Body of pancreas (tissue), 4 donors: ENCODE measurements at regions not wholly inside any gene's neighbourhood (a gene's known extent, or its start where the extent isn't known, plus 50 kb on each side); places are given as distances from the start of the nearest gene placed in this dataset.
A peak's percentile ranks its signal among the peaks of the same experiment; 100 is the strongest.

Experiments
- ATAC-seq: fragments of 150-250 bp; one replicate; pipeline ENCODE4 v1.9.1; 2016
- DNase-seq, 4 donors: peaks; one replicate each; pipeline ENCODE4 v3.0.0-alpha.2; 2019
- H3K27ac ChIP-seq, 4 donors: fragments of 200-600 bp; sonication (generic); 1 replicate in 3 of 4; 2 replicates in 1 of 4; pipeline versions ENCODE4 v1.5.1 to v1.6.1; 2016 to 2019; ENCODE audit warnings: mild to moderate bottlenecking in 1 of 4, mixed read lengths in 1 of 4, moderate library complexity in 1 of 4
- H3K27me3 ChIP-seq, 2 donors: fragments of 200-600 bp; sonication (generic); one replicate each; pipeline ENCODE4 v1.6.0; 2016; ENCODE audit warnings: mild to moderate bottlenecking in 1 of 2
- H3K36me3 ChIP-seq, 2 donors: fragments of 200-600 bp; sonication (generic); replicated peaks in 1 of 2; 2 replicates each; pipeline ENCODE4 v1.5.1; 2016; ENCODE audit warnings: low read depth in 2 of 2; ENCODE audit not compliant: insufficient read depth in 1 of 2
- H3K4me1 ChIP-seq: fragments of 200-600 bp; sonication (generic); one replicate; pipeline ENCODE4 v1.6.0; 2016
- H3K4me3 ChIP-seq, 2 donors: fragments of 200-600 bp; sonication (generic); 1 replicate in 1 of 2; 2 replicates in 1 of 2; pipeline ENCODE4 v1.5.1; 2016 to 2019
- H3K9me3 ChIP-seq, 3 donors: fragments of 200-600 bp; sonication (generic); 1 replicate in 2 of 3; 2 replicates in 1 of 3; pipeline ENCODE4 v1.5.1; 2016
- CTCF ChIP-seq, 7 experiments: fragments of 450-650 bp in 4 of 7; fragments of 200-600 bp in 3 of 7; sonication (generic) in 3 of 7; IDR thresholded peaks; one replicate each; pipeline ENCODE4 v1.5.1; 2016 to 2019; ENCODE audit warnings: antibody characterized with exemption in 7 of 7
- POLR2A ChIP-seq, 3 donors: fragments of 450-650 bp; IDR thresholded peaks; one replicate each; pipeline ENCODE4 v1.6.1; 2016; ENCODE audit warnings: antibody characterized with exemption in 3 of 3, mild to moderate bottlenecking in 2 of 3
- WGBS, 2 donors: methylation state at CpG; one replicate each; pipeline ENCODE4 v1.1.5; 2017; 5-methylcytosine and 5-hydroxymethylcytosine counted together
- intact Hi-C: fragments of 100-400 bp; cut with DNase I; formaldehyde crosslinking; loops from one replicate; pipeline ENCODE4 v1.15.1; 2023

DNA sequence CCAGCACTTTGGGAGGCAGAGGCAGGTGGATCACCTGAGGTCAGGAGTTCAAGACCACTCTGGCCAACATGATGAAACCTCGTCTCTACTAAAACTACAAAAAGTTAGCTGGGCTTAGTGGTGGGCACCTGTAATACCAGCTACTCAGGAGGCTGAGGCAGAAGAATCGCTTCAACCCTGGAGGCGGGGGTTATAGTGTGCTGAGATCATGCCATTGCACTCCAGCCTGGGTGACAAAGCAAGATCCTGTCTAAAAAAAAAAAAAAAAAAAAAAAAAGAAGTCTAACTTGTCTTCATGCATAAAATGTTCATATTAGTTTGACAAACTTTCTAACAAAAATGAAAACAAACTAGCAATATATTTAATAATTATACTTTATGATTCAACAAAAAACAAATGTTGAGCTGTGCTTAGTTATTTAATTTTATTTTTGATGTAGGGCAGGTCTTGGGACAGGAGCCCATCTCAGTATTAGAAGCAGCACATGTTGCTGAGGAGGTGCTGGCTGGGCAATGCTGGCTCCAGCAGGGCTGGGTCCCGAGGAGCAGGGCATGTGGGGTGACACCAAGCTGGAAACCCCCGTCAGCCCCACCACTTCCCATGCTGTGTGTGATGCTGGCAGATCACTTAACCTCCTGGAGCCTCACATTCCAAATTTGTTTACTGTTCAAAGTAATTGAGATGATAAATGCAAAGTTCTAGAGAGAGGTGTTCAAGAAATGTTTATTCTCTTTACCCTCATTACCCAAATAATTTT, 335.3 kb upstream of the KLF6 start:
- DNase-seq, result peak in 2 of 4 donors; percentile 8 to 39
- intact Hi-C loops, result no loop called here
- TF ChIP-seq CTCF (IDR thresholded peaks at IDR 0.05), result no peak
- no peak for TF ChIP-seq POLR2A (IDR thresholded peaks at IDR 0.05)
- no peak for ATAC-seq
- Histone ChIP-seq H3K27ac (no peak overlapping the region), H3K9me3 (no peaks in the 10 kb centered on the region), H3K4me3 (no peak overlapping the region), H3K36me3 (no peaks in the 10 kb centered on the region), H3K4me1 (no peaks in the 10 kb centered on the region), H3K27me3 (no peaks in the 10 kb centered on the region)
- 65 to 69% methylated on average over 5 of the region's 5 CpGs for WGBS, 2 donors

DNA sequence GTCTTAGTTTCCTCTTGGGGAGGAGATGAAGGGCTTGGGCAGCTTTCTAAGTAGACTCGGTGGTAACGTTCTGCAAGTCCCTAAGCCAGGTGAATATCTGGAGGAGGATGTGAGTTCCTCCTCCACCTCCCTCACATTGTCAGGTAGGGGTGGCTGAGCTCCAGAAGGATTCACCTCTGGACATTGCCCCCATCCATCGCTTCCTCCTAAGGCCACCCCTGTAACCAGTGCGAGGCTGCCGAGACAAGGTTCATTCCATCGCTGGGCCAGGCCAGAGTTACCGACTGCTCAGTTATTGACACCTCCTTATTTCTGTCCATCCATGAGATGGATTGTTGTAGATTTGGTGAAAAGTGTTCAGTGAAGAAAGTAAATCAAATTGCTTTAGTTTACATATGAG, 334.1 kb upstream of the KLF6 start:
- Histone ChIP-seq H3K36me3 (no peaks in the 10 kb centered on the region), H3K4me3 (no peak overlapping the region), H3K27ac (no peak overlapping the region), H3K9me3 (no peaks in the 10 kb centered on the region), H3K4me1 (no peaks in the 10 kb centered on the region), H3K27me3 (no peaks in the 10 kb centered on the region)
- WGBS, 2 donors, result 74% methylated on average over 7 of the region's 7 CpGs
- no peak for TF ChIP-seq POLR2A (IDR thresholded peaks at IDR 0.05)
- TF ChIP-seq CTCF (IDR thresholded peaks at IDR 0.05), result no peak
- intact Hi-C loops, result no loop called here
- DNase-seq, result no peak
- ATAC-seq, result no peak

DNA sequence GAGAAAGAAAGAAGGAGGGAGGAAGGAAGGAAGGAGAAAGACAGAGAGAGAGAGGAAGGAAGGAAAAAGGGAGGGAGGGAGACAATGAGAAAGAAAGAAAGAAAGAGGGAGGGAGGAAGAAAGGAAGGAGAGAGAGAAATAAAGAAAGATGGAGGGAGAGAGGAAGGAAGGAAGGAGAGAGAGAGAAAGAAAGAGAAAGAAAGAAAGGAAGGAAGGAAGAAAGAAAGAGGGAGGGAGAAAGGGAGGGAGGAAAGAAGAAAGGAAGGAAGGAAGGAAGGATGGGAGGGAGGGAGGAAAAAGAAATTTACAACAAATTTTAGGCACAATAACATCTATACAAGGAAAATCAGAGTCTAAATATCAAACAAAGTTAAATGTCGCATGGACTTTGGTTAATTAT, 332.6 kb upstream of the KLF6 start:
- H3K4me3 ChIP-seq, result no peak overlapping the region
- H3K36me3 ChIP-seq, result no peaks in the 10 kb centered on the region
- DNase-seq, result no peak
- H3K4me1 ChIP-seq, result no peaks in the 10 kb centered on the region
- intact Hi-C loops, result no loop called here
- WGBS, 2 donors, result 89 to 93% methylated on average over 1 of the region's 1 CpG
- H3K9me3 ChIP-seq, result no peaks in the 10 kb centered on the region
- H3K27me3 ChIP-seq, result no peaks in the 10 kb centered on the region
- TF ChIP-seq POLR2A (IDR thresholded peaks at IDR 0.05) (no peak), CTCF (IDR thresholded peaks at IDR 0.05) (no peak)
- ATAC-seq, result no peak
- H3K27ac ChIP-seq, result no peak overlapping the region

DNA sequence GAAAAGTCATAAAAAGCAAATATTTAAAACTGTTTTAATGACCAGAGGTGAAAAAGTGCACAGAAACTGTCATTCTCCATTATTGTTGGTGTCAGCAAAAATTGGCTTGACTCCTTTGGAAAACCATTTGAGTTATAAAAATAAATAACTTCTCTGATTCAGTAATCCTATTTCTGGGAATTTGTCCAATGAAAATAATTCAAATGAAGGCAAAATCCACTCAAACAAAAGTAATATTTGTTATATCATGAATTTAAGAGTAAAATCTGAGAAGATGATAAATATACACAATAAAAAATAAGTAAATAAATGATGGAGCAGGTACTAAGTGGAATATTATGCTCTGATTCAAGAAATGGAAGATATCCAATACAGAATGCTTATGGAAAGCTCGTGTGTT, 326.6 kb upstream of the KLF6 start:
- ATAC-seq (no peak), DNase-seq (no peak)
- no peaks in the 10 kb centered on the region for H3K27me3 ChIP-seq
- H3K4me3 ChIP-seq, result no peak overlapping the region
- WGBS, 2 donors, result 42 to 55% methylated on average over 1 of the region's 1 CpG
- H3K36me3 ChIP-seq, result no peaks in the 10 kb centered on the region
- intact Hi-C loops, result no loop called here
- TF ChIP-seq CTCF (IDR thresholded peaks at IDR 0.05), result no peak
- TF ChIP-seq POLR2A (IDR thresholded peaks at IDR 0.05), result no peak
- H3K4me1 ChIP-seq, result no peaks in the 10 kb centered on the region
- H3K27ac ChIP-seq, result no peak overlapping the region
- no peaks in the 10 kb centered on the region for H3K9me3 ChIP-seq

DNA sequence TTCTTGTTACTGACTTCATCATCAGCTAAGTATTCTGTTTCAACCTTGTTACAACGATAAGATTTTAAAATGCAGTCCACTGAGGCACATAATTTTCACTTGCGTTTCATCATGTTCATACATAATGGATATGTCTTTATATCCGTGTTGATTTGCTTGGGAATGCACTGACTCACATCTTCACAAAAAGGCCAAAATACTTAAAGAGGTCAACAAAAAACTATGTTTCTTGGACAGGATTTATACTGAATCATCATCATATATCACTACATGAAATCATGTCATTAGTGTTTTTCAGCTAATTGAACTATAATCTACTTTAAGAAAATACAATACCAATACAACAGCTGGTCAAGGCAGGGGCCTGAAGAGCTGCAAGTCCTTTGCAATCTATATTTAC, 324.5 kb upstream of the KLF6 start:
- Histone ChIP-seq H3K4me3 (no peak overlapping the region), H3K4me1 (no peaks in the 10 kb centered on the region), H3K27ac (no peak overlapping the region), H3K9me3 (no peaks in the 10 kb centered on the region), H3K36me3 (no peaks in the 10 kb centered on the region), H3K27me3 (no peaks in the 10 kb centered on the region)
- intact Hi-C loops, result no loop called here
- no peak for TF ChIP-seq CTCF (IDR thresholded peaks at IDR 0.05)
- TF ChIP-seq POLR2A (IDR thresholded peaks at IDR 0.05), result no peak
- DNase-seq (no peak), ATAC-seq (no peak)
- 64 to 67% methylated on average over 3 of the region's 3 CpGs for WGBS, 2 donors
